ENCODE measurements at regions not wholly inside any gene's neighbourhood (a gene's known extent, or its start where the extent isn't known, plus 50 kb on each side); places are given as distances from the start of the nearest gene placed in this dataset.

- POLR2A ChIA-PET (ENCODE audit: unreplicated experiment), result no interaction called here
- Histone ChIP-seq H2BK120ac (ENCODE audit: low read depth, low read length) (no peak overlapping the region), H3K4me2 (ENCODE audit: low read depth, low read length) (no peak overlapping the region), H3K4me1 (ENCODE audit: control insufficient read depth, insufficient read depth, low read length) (no peaks in the 10 kb centered on the region), H3K27ac (ENCODE audit: insufficient read depth, low read length) (no peak overlapping the region), H3K14ac (replicated peaks; ENCODE audit: low read depth, low read length) (0 out of 2 replicates have a peak overlapping the region, but pooled peaks have one; percentile 48), H3K27me3 (ENCODE audit: control insufficient read depth, insufficient read depth, low read length) (no peaks in the 10 kb centered on the region), H3K9me1 (ENCODE audit: insufficient read depth, low read length) (no peaks in the 10 kb centered on the region), H3K4me3 (ENCODE audit: insufficient read depth, low read depth, low read length) (no peak overlapping the region), H3K9ac (ENCODE audit: low read depth, low read length) (no peak overlapping the region), H2BK5ac (ENCODE audit: low read depth, low read length, poor library complexity, severe bottlenecking) (no peak overlapping the region), H3K23ac (ENCODE audit: low read depth, low read length) (no peak overlapping the region), H4K20me1 (ENCODE audit: insufficient read depth, low read length) (no peaks in the 10 kb centered on the region), H4K5ac (ENCODE audit: low read depth, low read length) (no peak overlapping the region), H2AK9ac (replicated peaks; ENCODE audit: low read depth, low read length, poor library complexity) (no peak overlapping the region), H2AFZ (replicated peaks; ENCODE audit: low read length, poor library complexity) (no peak overlapping the region), H2BK15ac (ENCODE audit: low read depth, low read length) (no peak overlapping the region), H2AK5ac (ENCODE audit: low read depth, low read length) (no peak overlapping the region), H3K4ac (ENCODE audit: low read depth, low read length) (no peak overlapping the region), H2BK20ac (ENCODE audit: low read depth, low read length) (no peak overlapping the region), H4K8ac (ENCODE audit: low read depth in 2 of 2, low read length in 2 of 2) (no peak overlapping the region), H3K36me3 (ENCODE audit: control insufficient read depth, insufficient read depth, low read length) (no peaks in the 10 kb centered on the region), H3K9me3 (ENCODE audit: control insufficient read depth, insufficient read depth, low read length) (no peaks in the 10 kb centered on the region), H3K56ac (ENCODE audit: extremely low read depth, insufficient read depth, low read length) (no peak overlapping the region), H3K18ac (ENCODE audit: low read depth, low read length) (no peak overlapping the region; the same call in 1 of the 2 replicates), H3K79me1 (ENCODE audit: low read depth in 1 of 2, low read length in 2 of 2) (no peaks in the 10 kb centered on the region), H4K91ac (ENCODE audit: insufficient read depth, low read depth, low read length) (no peak overlapping the region)
- in situ Hi-C loops (cut with MboI; ENCODE audit: low sequenced_read_pairs), result no loop called here
- TF ChIP-seq SMC3 (IDR thresholded peaks at IDR 0.05; ENCODE audit: low read depth, low read length), result no peak
- TF ChIP-seq MAZ (IDR thresholded peaks at IDR 0.05; ENCODE audit: borderline replicate concordance, low read depth, low read length), result no peak
- no peak for TF ChIP-seq MXI1 (IDR thresholded peaks at IDR 0.05; ENCODE audit: borderline replicate concordance, low read depth, low read length)
- no peak for TF ChIP-seq RFX5 (IDR thresholded peaks at IDR 0.05; ENCODE audit: low read depth, low read length)
- no peak for TF ChIP-seq CEBPB (IDR thresholded peaks at IDR 0.05; ENCODE audit: low read depth, low read length)
- no peak for TF ChIP-seq POLR2A (IDR thresholded peaks at IDR 0.05; ENCODE audit: low read depth, low read length)
- TF ChIP-seq FOS (IDR thresholded peaks at IDR 0.05; ENCODE audit: low read depth, low read length), result no peak
- no peak for TF ChIP-seq CTCF (conservative IDR thresholded peaks at IDR 0.05; ENCODE audit: low read depth, low read length)
- TF ChIP-seq MAFK (IDR thresholded peaks at IDR 0.05; ENCODE audit: low read depth, low read length), result no peak
- TF ChIP-seq RCOR1 (IDR thresholded peaks at IDR 0.05; ENCODE audit: insufficient replicate concordance, low read length), result no peak
- no peak for TF ChIP-seq CHD1 (IDR thresholded peaks at IDR 0.05; ENCODE audit: low read depth, low read length)
- no peak for TF ChIP-seq USF2 (IDR thresholded peaks at IDR 0.05; ENCODE audit: low read depth, low read length)
- TF ChIP-seq RAD21 (IDR thresholded peaks at IDR 0.05; ENCODE audit: low read length), result no peak
- no peak for TF ChIP-seq NFE2L2 (IDR thresholded peaks at IDR 0.05; ENCODE audit: low read depth, low read length)
- no peak for TF ChIP-seq BHLHE40 (IDR thresholded peaks at IDR 0.05; ENCODE audit: low read depth, low read length)
- dilution Hi-C loops (cut with HindIII; ENCODE audit: low sequenced_read_pairs, unreplicated experiment), result no loop called here
- intact Hi-C loops (cut with micrococcal nuclease), result no loop called here
- no CpG with 5 or more reads among the region's 3 CpGs for WGBS, 2 experiments (ENCODE audit: extremely low coverage in 2 of 2, insufficient read length in 1 of 2)
- peak; percentile 9 for DNase-seq
- CTCF ChIA-PET, result no interaction called here
- BruUV-seq (replicated peaks), result no TSS peak
- no peak for ATAC-seq (ENCODE audit: low read depth)
These were observed 266.8 kb upstream of the CLEC14A start for GRCh38 chr14:38522724-38523123.
